ENCODE measurements at regions not wholly inside any gene's neighbourhood (a gene's known extent, or its start where the extent isn't known, plus 50 kb on each side); places are given as distances from the start of the nearest gene placed in this dataset.

GRCh38 chr7:40979296-40979695 is 723.6 kb downstream of the INHBA start:
- intact Hi-C loops (cut with DNase I): no loop called here
- Histone ChIP-seq H3K4me1 (no peaks in the 10 kb centered on the region), H3K36me3 (no peaks in the 10 kb centered on the region), H3K27me3 (no peaks in the 10 kb centered on the region), H3K4me3 (no peak overlapping the region), H3K27ac (no peak overlapping the region), H3K9me3 (peaks cover 0 to 2% (median 0%) of the 10 kb centered on the region in 4 donors)
- 92 to 93% methylated on average over 6 of the region's 6 CpGs for WGBS, 2 donors
- DNase-seq: no peak
- TF ChIP-seq POLR2AphosphoS5 (IDR thresholded peaks at IDR 0.05): no peak
- no peak for TF ChIP-seq EP300 (IDR thresholded peaks at IDR 0.05)
- TF ChIP-seq CTCF (IDR thresholded peaks at IDR 0.05): no peak
- no peak for TF ChIP-seq POLR2A (IDR thresholded peaks at IDR 0.05)

- WGBS, 2 donors: 88 to 92% methylated on average over 1 of the region's 1 CpG
- no peaks in the 10 kb centered on the region for H3K36me3 ChIP-seq
These were observed 724.8 kb downstream of the INHBA start for GRCh38 chr7:40978047-40978446.

DNA sequence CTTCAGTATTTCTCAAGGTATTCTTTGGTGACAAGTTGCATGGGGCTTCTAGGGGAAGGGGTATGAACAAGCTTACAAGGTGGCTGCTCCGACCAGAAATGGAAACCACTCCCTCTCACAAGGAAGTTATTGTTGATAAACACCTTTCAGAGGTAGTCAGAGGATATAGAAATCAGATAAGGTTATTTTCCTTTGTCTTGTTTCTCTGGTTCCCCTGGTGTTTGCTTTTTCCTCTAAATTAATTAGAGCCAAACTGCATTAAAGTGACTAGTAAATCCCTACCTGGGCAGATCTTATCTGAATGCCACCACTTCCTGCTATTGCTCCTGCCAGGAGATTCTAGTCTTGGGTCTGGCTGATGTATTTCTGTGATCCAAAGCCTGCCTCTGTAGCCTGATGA is 725.4 kb downstream of the INHBA start:
- Histone ChIP-seq H3K4me1 (no peaks in the 10 kb centered on the region), H3K27ac (no peak overlapping the region), H3K36me3 (no peaks in the 10 kb centered on the region), H3K27me3 (no peaks in the 10 kb centered on the region), H3K4me3 (no peak overlapping the region), H3K9me3 (no peaks in the 10 kb centered on the region)
- TF ChIP-seq POLR2AphosphoS5 (IDR thresholded peaks at IDR 0.05) (no peak), EP300 (IDR thresholded peaks at IDR 0.05) (no peak), POLR2A (IDR thresholded peaks at IDR 0.05) (no peak), CTCF (IDR thresholded peaks at IDR 0.05) (no peak)
- DNase-seq: no peak
- intact Hi-C loops (cut with DNase I): no loop called here
- 19 to 61% methylated on average over 1 of the region's 1 CpG for WGBS, 2 donors

More at GRCh38 chr7:40978047-40978446, 724.8 kb downstream of the INHBA start:
- Histone ChIP-seq H3K9me3 (no peaks in the 10 kb centered on the region), H3K27me3 (no peaks in the 10 kb centered on the region), H3K4me3 (no peak overlapping the region), H3K4me1 (no peaks in the 10 kb centered on the region), H3K27ac (no peak overlapping the region)
- intact Hi-C loops (cut with DNase I): no loop called here
- no peak for DNase-seq
- TF ChIP-seq EP300 (IDR thresholded peaks at IDR 0.05) (no peak), POLR2A (IDR thresholded peaks at IDR 0.05) (no peak), CTCF (IDR thresholded peaks at IDR 0.05) (no peak), POLR2AphosphoS5 (IDR thresholded peaks at IDR 0.05) (no peak)

DNA sequence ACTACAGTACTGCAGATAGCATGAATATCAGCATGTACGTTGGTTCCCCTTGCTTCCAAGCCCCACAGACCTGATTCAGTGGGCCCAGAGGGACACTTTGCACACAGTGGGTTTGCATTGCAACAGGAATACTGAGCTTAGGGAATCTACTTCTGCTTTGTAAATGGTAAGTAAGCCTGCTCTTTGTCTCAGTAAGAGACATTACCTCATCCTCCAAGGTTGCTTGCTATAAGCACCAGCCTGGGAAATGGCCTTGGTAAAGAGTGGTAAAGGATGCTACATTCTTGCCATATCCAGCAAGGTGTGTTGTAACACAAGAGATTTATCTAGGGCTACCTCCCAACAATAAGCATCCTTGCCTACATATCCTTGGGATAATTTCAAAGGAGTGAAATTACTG is 730.5 kb downstream of the INHBA start:
- no peaks in the 10 kb centered on the region for H3K36me3 ChIP-seq
- no peaks in the 10 kb centered on the region for H3K27me3 ChIP-seq
- H3K4me1 ChIP-seq: no peaks in the 10 kb centered on the region
- intact Hi-C loops (cut with DNase I): no loop called here
- no peak overlapping the region for H3K27ac ChIP-seq
- WGBS, 2 donors: 90 to 92% methylated on average over 1 of the region's 1 CpG
- no peaks in the 10 kb centered on the region for H3K9me3 ChIP-seq
- no peak for DNase-seq
- TF ChIP-seq CTCF (IDR thresholded peaks at IDR 0.05) (no peak), EP300 (IDR thresholded peaks at IDR 0.05) (no peak), POLR2AphosphoS5 (IDR thresholded peaks at IDR 0.05) (no peak), POLR2A (IDR thresholded peaks at IDR 0.05) (no peak)
- H3K4me3 ChIP-seq: no peak overlapping the region

DNA sequence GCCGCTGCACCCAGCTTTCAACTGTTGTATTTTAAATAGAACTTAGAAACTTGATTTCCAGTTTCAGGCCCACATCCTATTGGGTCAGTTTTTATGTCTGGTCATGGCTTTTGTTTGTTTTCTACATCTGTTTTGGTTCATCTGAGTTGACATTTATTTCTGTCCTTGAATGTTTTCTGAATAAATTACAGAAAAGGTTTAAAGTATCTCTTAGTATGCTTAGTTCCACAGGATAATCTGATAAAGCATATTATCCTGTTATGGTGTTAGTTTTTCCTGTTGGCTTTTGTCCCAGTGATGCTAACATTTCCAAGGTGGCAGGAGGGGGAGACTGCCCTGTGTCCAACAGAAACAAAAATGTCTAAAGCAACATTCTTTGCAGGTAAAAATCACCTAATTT is 733.2 kb downstream of the INHBA start:
- WGBS, 2 donors: 67 to 76% methylated on average over 1 of the region's 1 CpG

More for the DNA sequence above, 733.2 kb downstream of the INHBA start:
- no peak for DNase-seq
- no peak for TF ChIP-seq EP300 (IDR thresholded peaks at IDR 0.05)
- TF ChIP-seq CTCF (IDR thresholded peaks at IDR 0.05): no peak
- TF ChIP-seq POLR2A (IDR thresholded peaks at IDR 0.05): no peak
- no peak for TF ChIP-seq POLR2AphosphoS5 (IDR thresholded peaks at IDR 0.05)
- Histone ChIP-seq H3K4me1 (no peaks in the 10 kb centered on the region), H3K4me3 (no peak overlapping the region), H3K36me3 (no peaks in the 10 kb centered on the region), H3K9me3 (no peaks in the 10 kb centered on the region), H3K27ac (no peak overlapping the region), H3K27me3 (no peaks in the 10 kb centered on the region)
- intact Hi-C loops (cut with DNase I): no loop called here

All from sigmoid colon (tissue), 6 donors.